ENCODE measurements at regions not wholly inside any gene's neighbourhood (a gene's known extent, or its start where the extent isn't known, plus 50 kb on each side); places are given as distances from the start of the nearest gene placed in this dataset.

DNA sequence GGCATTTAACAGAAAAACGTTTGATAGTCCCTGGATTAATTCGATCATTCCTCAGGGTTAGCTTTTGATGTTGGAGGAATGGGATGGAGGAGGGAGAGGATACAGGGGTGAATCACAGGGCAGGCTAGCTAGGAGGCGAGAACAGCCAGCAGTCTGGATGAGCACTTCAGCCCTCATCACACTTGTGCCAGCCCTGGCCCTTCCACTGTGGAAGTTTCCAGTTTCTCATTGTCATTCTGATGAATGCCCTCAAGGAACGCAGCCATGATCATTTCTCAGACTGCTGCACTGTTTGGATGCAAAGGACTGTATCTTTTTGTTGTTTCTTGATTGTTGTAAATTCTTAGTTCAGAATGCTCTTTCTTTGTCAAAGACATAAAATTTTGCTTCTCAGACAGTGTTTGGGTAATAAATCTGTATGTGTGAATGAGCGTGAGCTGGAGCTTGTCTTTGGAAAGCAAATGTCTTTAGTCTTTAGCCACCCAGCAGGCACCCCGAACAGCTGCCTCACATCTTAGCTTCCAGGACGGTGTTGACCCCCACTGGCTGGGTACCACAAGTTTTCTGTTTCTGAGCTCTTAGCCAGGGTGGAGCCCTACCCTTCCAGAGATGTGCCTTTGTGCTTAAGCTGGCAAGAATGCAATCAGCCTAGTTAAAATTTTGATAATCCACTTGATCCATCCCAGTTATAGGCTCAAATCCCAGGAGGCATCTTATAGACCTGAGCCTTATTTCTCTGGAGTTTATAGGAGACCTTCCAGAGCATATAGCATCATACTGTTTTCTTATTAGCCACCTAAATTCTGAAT, 121.1 kb downstream of the PDCD6IP start:
- Histone ChIP-seq H3K4me3 (ENCODE audit: low read depth, low read length) (no peak overlapping the region), H3K4me1 (ENCODE audit: control insufficient read depth, insufficient read depth, low read length, unreplicated experiment) (no peaks in the 10 kb centered on the region), H3K36me3 (ENCODE audit: insufficient read depth, low read length) (no peaks in the 10 kb centered on the region), H3K79me2 (ENCODE audit: control insufficient read depth, insufficient read depth, low read length, unreplicated experiment) (no peaks in the 10 kb centered on the region), H3K27ac (ENCODE audit: low read depth, low read length) (no peak overlapping the region), H2AFZ (ENCODE audit: low read length, unreplicated experiment) (no peak overlapping the region), H3K27me3 (ENCODE audit: insufficient read depth, low read length) (peaks cover 3% of the 10 kb centered on the region; the same call in 1 of the 2 replicates)

DNA sequence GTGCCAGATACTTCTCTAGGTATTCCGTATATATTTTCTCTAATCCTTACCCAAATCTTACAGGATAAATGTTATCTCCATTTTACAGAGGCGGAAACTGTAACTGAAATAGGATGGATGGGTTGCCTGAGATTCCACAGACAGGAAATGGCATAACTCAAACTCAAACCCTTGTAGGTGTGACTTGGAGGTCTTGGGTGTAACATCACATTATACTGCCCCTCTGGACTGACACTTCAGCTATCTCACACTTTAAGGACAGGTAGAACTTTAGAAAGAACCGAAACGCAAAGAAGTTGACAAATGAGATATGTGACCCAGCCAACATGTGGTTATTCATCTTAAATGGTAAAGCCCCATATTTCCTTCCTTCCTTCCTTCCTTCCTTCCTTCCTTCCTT, 122.1 kb downstream of the PDCD6IP start:
- H2AFZ ChIP-seq (ENCODE audit: low read length, unreplicated experiment), result no peak overlapping the region

GRCh38 chr3:33921608-33922007, 123.2 kb downstream of the PDCD6IP start:
- Histone ChIP-seq H3K4me1 (ENCODE audit: control insufficient read depth, insufficient read depth, low read length, unreplicated experiment) (no peaks in the 10 kb centered on the region), H3K79me2 (ENCODE audit: control insufficient read depth, insufficient read depth, low read length, unreplicated experiment) (no peaks in the 10 kb centered on the region), H2AFZ (ENCODE audit: low read length, unreplicated experiment) (no peak overlapping the region), H3K27ac (ENCODE audit: low read depth, low read length) (no peak overlapping the region), H3K36me3 (ENCODE audit: insufficient read depth, low read length) (no peaks in the 10 kb centered on the region), H3K4me3 (ENCODE audit: low read depth, low read length) (no peak overlapping the region), H3K27me3 (ENCODE audit: insufficient read depth, low read length) (peaks cover 24% of the 10 kb centered on the region; the same call in 1 of the 2 replicates)

More for the DNA sequence above, 122.1 kb downstream of the PDCD6IP start:
- Histone ChIP-seq H3K4me3 (ENCODE audit: low read depth, low read length) (no peak overlapping the region), H3K79me2 (ENCODE audit: control insufficient read depth, insufficient read depth, low read length, unreplicated experiment) (no peaks in the 10 kb centered on the region), H3K4me1 (ENCODE audit: control insufficient read depth, insufficient read depth, low read length, unreplicated experiment) (no peaks in the 10 kb centered on the region), H3K36me3 (ENCODE audit: insufficient read depth, low read length) (no peaks in the 10 kb centered on the region), H3K27me3 (ENCODE audit: insufficient read depth, low read length) (peaks cover 13% of the 10 kb centered on the region; the same call in 1 of the 2 replicates), H3K27ac (ENCODE audit: low read depth, low read length) (no peak overlapping the region)

DNA sequence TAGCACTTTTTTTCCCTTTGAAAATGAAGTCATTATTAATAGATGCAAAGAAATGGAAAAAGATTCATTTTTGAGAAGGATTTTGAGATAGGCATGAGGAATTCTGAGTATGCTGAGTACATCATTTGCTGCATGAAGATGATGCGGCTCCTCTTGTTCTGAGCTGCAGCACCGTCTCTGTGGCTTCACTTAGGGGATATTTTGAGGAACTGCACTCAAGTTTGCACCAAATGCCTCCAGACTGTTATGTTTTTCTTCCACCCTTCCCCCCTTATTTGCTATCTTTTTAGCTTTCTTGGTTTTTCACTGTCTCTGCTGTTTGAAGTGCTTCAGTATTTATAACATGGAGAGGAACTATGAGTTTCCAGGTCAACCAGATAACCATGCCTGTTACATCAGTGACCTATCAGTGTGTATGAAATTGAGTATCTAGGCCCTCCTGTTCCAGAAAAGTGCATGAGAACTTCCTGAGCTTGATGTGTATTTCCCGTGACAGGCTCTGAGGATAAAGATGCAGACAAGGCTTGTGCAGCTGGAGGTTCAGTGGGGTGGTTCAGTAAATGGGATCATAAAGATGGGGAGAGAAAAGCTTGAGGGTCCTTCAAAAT, 128.7 kb downstream of the PDCD6IP start:
- H3K79me2 ChIP-seq (ENCODE audit: control insufficient read depth, insufficient read depth, low read length, unreplicated experiment), result no peaks in the 10 kb centered on the region
- no peaks in the 10 kb centered on the region for H3K4me1 ChIP-seq (ENCODE audit: control insufficient read depth, insufficient read depth, low read length, unreplicated experiment)
- no peak overlapping the region for H3K4me3 ChIP-seq (ENCODE audit: low read depth, low read length)
- no peak overlapping the region for H3K27ac ChIP-seq (ENCODE audit: low read depth, low read length)
- H2AFZ ChIP-seq (ENCODE audit: low read length, unreplicated experiment), result no peak overlapping the region
- H3K36me3 ChIP-seq (ENCODE audit: insufficient read depth, low read length), result no peaks in the 10 kb centered on the region
- peaks cover 54% of the 10 kb centered on the region for H3K27me3 ChIP-seq (ENCODE audit: insufficient read depth, low read length)

DNA sequence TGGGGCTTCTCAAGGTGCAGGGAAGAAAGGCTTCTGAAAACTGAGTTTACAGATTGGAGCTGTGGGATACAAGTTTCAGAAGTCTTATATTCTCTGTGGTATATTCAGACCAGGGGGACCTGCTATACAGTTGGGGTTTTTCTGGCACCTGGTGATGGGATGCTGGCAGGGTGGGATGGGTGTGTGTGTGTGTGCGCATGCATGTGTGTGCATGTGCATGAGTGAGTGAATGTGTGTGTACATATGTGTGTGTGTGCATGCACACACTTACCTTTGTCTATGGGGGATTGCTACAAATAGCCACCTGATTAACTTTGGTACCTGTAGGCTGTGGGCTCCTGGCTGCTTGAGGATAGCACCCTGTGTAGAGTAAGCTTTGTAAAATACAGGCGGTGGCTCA, 131.4 kb downstream of the PDCD6IP start:
- Histone ChIP-seq H3K79me2 (ENCODE audit: control insufficient read depth, insufficient read depth, low read length, unreplicated experiment) (no peaks in the 10 kb centered on the region), H3K4me3 (ENCODE audit: low read depth, low read length) (no peak overlapping the region), H2AFZ (ENCODE audit: low read length, unreplicated experiment) (no peak overlapping the region), H3K27ac (ENCODE audit: low read depth, low read length) (no peak overlapping the region), H3K27me3 (ENCODE audit: insufficient read depth, low read length) (peaks cover 47% of the 10 kb centered on the region), H3K36me3 (ENCODE audit: insufficient read depth, low read length) (no peaks in the 10 kb centered on the region), H3K4me1 (ENCODE audit: control insufficient read depth, insufficient read depth, low read length, unreplicated experiment) (no peaks in the 10 kb centered on the region)

GRCh38 chr3:33931512-33931911, 133.1 kb downstream of the PDCD6IP start:
- Histone ChIP-seq H2AFZ (ENCODE audit: low read length, unreplicated experiment) (no peak overlapping the region), H3K27ac (ENCODE audit: low read depth, low read length) (no peak overlapping the region), H3K4me3 (ENCODE audit: low read depth, low read length) (no peak overlapping the region)

DNA sequence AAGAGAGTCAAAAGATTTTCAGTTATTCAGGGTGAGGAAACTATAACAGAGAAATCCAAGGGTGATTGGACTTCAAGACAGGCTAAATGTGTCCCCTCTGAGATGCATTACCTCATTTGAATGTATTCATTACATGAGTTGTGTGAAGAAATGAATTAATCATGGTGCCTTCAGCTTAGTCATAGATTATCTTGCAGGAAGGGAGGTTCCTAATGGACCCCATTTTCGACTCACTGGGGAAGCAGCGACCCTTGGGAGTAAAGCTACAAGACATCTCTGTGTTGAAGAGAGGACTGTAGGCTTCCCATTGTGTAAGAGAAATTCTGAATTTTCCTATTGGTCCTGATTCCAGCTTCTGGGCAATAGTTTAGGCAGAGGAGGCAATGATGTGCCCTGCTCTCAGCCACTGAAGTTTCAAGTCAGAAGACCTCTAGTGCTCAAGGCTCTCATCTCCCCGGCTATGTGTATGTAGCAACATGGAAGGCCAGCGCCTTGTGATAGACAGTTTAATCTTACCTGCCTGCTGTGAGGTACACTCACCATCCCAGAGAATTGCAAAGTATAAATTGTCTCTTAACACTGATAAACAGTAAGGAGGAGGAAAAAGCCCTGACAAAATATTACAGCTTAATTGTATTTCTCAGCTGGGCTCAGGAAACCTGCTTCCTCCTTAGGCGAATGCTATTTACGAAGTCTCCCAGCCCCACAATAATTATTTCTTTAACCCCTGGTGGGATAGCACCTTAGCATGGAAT, 133.8 kb downstream of the PDCD6IP start:
- peaks cover 37% of the 10 kb centered on the region for H3K27me3 ChIP-seq (ENCODE audit: insufficient read depth, low read length)
- no peak overlapping the region for H2AFZ ChIP-seq (ENCODE audit: low read length, unreplicated experiment)
- no peak overlapping the region for H3K4me3 ChIP-seq (ENCODE audit: low read depth, low read length)
- no peaks in the 10 kb centered on the region for H3K36me3 ChIP-seq (ENCODE audit: insufficient read depth, low read length)
- no peaks in the 10 kb centered on the region for H3K79me2 ChIP-seq (ENCODE audit: control insufficient read depth, insufficient read depth, low read length, unreplicated experiment)
- no peak overlapping the region for H3K27ac ChIP-seq (ENCODE audit: low read depth, low read length)
- H3K4me1 ChIP-seq (ENCODE audit: control insufficient read depth, insufficient read depth, low read length, unreplicated experiment), result no peaks in the 10 kb centered on the region

More at GRCh38 chr3:33931512-33931911, 133.1 kb downstream of the PDCD6IP start:
- Histone ChIP-seq H3K27me3 (ENCODE audit: insufficient read depth, low read length) (peaks cover 37% of the 10 kb centered on the region), H3K36me3 (ENCODE audit: insufficient read depth, low read length) (no peaks in the 10 kb centered on the region), H3K79me2 (ENCODE audit: control insufficient read depth, insufficient read depth, low read length, unreplicated experiment) (no peaks in the 10 kb centered on the region), H3K4me1 (ENCODE audit: control insufficient read depth, insufficient read depth, low read length, unreplicated experiment) (no peaks in the 10 kb centered on the region)

GRCh38 chr3:33936171-33936920, 137.9 kb downstream of the PDCD6IP start:
- Histone ChIP-seq H3K27ac (ENCODE audit: low read depth, low read length) (no peak overlapping the region), H3K79me2 (ENCODE audit: control insufficient read depth, insufficient read depth, low read length, unreplicated experiment) (no peaks in the 10 kb centered on the region), H3K4me3 (ENCODE audit: low read depth, low read length) (no peak overlapping the region), H2AFZ (ENCODE audit: low read length, unreplicated experiment) (no peak overlapping the region), H3K36me3 (ENCODE audit: insufficient read depth, low read length) (no peaks in the 10 kb centered on the region), H3K27me3 (ENCODE audit: insufficient read depth, low read length) (peaks cover 45% of the 10 kb centered on the region), H3K4me1 (ENCODE audit: control insufficient read depth, insufficient read depth, low read length, unreplicated experiment) (no peaks in the 10 kb centered on the region)

DNA sequence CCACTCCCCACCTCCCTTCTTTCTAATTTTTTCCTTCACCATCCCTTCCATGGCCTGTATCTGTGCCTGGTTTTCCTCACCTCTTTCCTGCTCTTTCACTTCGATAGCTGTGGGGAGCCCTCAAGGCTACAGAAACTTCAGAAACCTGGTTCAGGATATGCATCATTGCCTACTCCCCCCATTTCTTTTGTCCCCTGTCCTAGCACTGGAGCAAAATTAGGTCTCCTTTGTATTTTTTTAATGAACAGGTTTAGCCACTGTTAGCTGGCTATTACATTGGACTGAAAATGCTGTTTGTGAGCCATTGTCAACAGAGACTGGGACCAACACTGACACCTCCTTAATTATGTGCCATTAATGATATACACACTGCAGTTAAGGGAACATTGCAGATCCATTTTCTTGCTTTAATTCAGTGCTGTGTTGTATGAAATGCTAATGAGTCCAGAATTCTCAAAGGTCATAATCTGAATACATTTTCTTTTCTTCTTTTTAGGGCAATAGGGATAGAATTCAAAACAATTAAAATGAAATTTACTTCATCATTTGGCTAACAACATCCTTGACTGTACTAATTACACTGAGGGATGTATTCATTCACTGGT, 138.6 kb downstream of the PDCD6IP start:
- H3K27me3 ChIP-seq (ENCODE audit: insufficient read depth, low read length), result peaks cover 40% of the 10 kb centered on the region
- H3K27ac ChIP-seq (ENCODE audit: low read depth, low read length), result no peak overlapping the region
- H3K79me2 ChIP-seq (ENCODE audit: control insufficient read depth, insufficient read depth, low read length, unreplicated experiment), result no peaks in the 10 kb centered on the region
- no peaks in the 10 kb centered on the region for H3K36me3 ChIP-seq (ENCODE audit: insufficient read depth, low read length)
- no peaks in the 10 kb centered on the region for H3K4me1 ChIP-seq (ENCODE audit: control insufficient read depth, insufficient read depth, low read length, unreplicated experiment)
- no peak overlapping the region for H3K4me3 ChIP-seq (ENCODE audit: low read depth, low read length)
- H2AFZ ChIP-seq (ENCODE audit: low read length, unreplicated experiment), result no peak overlapping the region

DNA sequence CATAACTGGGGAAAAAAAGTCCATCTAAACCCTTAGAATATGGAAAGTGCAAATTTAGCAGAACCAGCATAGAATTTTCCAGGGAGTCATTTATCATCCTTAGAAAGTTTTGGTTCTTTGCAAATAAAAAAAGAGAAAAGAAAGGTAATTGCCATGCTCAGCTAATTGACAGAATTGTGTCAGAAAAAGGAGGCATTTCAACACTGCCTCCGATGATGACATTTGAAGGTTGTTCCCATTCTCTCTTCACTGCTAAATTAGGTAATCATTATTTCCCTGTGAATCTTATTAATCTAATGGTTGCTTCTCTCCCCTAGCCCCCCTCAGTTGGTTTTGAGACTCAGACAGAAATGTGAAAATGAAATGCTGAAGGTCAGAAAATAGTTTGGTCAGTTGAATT, 139.2 kb downstream of the PDCD6IP start:
- no peak overlapping the region for H2AFZ ChIP-seq (ENCODE audit: low read length, unreplicated experiment)
- no peak overlapping the region for H3K27ac ChIP-seq (ENCODE audit: low read depth, low read length)
- peaks cover 40% of the 10 kb centered on the region for H3K27me3 ChIP-seq (ENCODE audit: insufficient read depth, low read length)
- H3K79me2 ChIP-seq (ENCODE audit: control insufficient read depth, insufficient read depth, low read length, unreplicated experiment), result no peaks in the 10 kb centered on the region
- no peak overlapping the region for H3K4me3 ChIP-seq (ENCODE audit: low read depth, low read length)
- no peaks in the 10 kb centered on the region for H3K4me1 ChIP-seq (ENCODE audit: control insufficient read depth, insufficient read depth, low read length, unreplicated experiment)
- H3K36me3 ChIP-seq (ENCODE audit: insufficient read depth, low read length), result no peaks in the 10 kb centered on the region
